NB4 (cell line): ENCODE measurements at regions not wholly inside any gene's neighbourhood (a gene's known extent, or its start where the extent isn't known, plus 50 kb on each side); places are given as distances from the start of the nearest gene placed in this dataset.
"Not testable (repeated sequence)": the region's sequence is repeated elsewhere in the genome, so short reads cannot be mapped to it uniquely, and the experiment has no call there.

ENCODE experiments used
- DNase-seq: peaks from one replicate; pipeline ENCODE4 v3.0.0; 2010; ENCODE audit warnings: low read depth
- H3K4me3 ChIP-seq: one replicate; pipeline ENCODE4 v1.5.1; 2011; ENCODE audit warnings: mild to moderate bottlenecking, low read depth, low read length, moderate library complexity
- MAX ChIP-seq: IDR thresholded peaks from 2 replicates; pipeline ENCODE4 v1.6.1; 2011; ENCODE audit warnings: low read depth, low read length
- MYC ChIP-seq: IDR thresholded peaks from 2 replicates; pipeline ENCODE4 v1.6.1; 2011; ENCODE audit warnings: low read depth, low read length
- POLR2A ChIP-seq: IDR thresholded peaks from 2 replicates; pipeline ENCODE4 v1.6.1; 2011; ENCODE audit warnings: mild to moderate bottlenecking; ENCODE audit not compliant: insufficient read length; ENCODE audit errors: extremely low read depth
- TF ChIP-seq, protein P1 (sequence below): IDR thresholded peaks from one replicate; pipeline ENCODE4 v1.5.1; 2012; ENCODE audit warnings: low read depth, low read length

- TF ChIP-seq POLR2A (no peak), MYC (no peak), MAX (no peak)
- TF ChIP-seq, protein P1, sequence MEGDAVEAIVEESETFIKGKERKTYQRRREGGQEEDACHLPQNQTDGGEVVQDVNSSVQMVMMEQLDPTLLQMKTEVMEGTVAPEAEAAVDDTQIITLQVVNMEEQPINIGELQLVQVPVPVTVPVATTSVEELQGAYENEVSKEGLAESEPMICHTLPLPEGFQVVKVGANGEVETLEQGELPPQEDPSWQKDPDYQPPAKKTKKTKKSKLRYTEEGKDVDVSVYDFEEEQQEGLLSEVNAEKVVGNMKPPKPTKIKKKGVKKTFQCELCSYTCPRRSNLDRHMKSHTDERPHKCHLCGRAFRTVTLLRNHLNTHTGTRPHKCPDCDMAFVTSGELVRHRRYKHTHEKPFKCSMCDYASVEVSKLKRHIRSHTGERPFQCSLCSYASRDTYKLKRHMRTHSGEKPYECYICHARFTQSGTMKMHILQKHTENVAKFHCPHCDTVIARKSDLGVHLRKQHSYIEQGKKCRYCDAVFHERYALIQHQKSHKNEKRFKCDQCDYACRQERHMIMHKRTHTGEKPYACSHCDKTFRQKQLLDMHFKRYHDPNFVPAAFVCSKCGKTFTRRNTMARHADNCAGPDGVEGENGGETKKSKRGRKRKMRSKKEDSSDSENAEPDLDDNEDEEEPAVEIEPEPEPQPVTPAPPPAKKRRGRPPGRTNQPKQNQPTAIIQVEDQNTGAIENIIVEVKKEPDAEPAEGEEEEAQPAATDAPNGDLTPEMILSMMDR = peak; percentile 82
- no peak overlapping the region for H3K4me3 ChIP-seq
- peak; percentile 73 for DNase-seq
Measured at GRCh38 chr18:59070181-59070912, 69.3 kb upstream of the SEC11C start.

- TF ChIP-seq, protein P1 = no peak
- no peak for DNase-seq
- H3K4me3 ChIP-seq = no peak overlapping the region
Measured at GRCh38 chr18:59072727-59073421, 66.8 kb upstream of the SEC11C start.

DNA sequence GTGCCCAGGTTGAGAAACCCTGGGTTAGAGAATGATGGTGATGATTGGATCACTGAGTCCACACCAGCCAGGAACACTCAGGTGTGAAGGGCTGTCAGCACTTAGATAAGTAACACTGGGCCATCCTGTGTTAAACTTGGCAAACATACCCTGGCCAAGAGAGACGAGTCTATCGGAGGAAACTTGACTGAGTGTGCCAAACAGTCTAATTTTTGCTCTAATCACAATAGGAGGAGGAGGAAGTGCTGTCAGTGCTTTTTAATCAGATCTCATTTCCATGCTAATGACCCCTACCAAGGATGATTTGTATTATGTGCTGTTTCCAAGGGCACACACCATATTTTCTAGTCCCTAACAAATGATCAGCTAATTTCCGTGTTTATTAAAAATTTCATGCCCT is 63.8 kb upstream of the SEC11C start:
- H3K4me3 ChIP-seq = no peak overlapping the region
- TF ChIP-seq, protein P1 = no peak
- TF ChIP-seq POLR2A = no peak
- no peak for TF ChIP-seq MAX
- TF ChIP-seq MYC = no peak
- DNase-seq = no peak

DNA sequence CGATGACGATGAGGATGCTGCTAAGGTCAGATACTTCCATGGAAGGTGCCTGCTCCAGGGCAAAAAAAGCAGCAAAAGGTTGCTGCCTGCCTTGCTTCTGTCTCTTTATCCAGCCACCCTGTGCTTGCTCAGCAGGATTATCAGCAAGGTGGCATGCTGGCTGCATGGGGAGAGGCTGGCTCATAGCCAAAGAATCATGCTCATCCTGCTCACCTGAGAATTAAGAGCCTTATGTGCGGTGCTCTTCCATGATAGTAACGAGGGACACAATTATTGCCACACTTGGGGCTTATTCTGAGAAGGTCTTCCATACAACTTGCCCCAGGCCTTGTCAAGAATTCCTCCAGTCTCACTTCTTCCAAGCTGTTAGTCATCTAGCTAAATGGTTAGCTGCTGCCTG is 60.4 kb upstream of the SEC11C start:
- H3K4me3 ChIP-seq = no peak overlapping the region
- TF ChIP-seq, protein P1 = no peak
- TF ChIP-seq MAX = no peak
- no peak for TF ChIP-seq MYC
- TF ChIP-seq POLR2A = no peak
- DNase-seq = no peak

DNA sequence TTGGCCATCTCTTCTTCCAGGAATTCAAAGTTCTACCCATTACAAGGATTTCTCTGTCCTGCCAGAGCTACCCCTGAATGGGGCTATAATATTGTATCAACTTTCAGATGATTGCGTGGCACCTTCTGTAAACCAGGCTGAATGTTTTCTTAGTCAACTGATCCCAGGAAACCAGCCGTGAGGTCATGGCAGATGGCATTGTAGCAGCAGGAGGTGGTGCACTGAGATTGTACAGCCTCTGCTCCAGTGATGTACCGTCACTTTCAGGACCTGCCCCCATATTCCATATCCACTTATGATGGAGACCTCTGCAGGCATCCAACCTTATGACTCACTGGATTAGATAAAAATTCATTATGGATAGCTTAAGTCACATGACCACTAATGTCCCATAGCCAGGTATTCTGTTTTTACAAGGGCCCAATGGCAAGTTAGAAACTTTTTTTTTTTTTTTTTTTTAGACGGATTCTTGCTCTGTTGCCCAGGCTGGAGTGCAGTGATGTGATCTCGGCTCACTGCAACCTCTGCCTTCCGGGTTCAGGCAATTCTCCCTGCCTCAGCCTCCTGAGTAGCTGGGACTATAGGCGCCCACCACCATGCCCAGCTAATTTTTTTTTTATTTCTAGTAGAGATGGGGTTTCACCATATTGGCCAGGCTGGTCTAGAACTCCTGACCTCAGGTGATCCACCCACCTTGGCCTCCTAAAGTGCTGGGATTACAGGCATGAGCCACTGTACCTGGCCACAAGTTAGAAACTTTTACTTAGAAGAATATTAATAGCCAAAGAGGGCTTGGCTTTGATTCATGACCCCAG is 59.8 kb upstream of the SEC11C start:
- DNase-seq, H3K4me3 ChIP-seq: not testable (repeated sequence)

DNA sequence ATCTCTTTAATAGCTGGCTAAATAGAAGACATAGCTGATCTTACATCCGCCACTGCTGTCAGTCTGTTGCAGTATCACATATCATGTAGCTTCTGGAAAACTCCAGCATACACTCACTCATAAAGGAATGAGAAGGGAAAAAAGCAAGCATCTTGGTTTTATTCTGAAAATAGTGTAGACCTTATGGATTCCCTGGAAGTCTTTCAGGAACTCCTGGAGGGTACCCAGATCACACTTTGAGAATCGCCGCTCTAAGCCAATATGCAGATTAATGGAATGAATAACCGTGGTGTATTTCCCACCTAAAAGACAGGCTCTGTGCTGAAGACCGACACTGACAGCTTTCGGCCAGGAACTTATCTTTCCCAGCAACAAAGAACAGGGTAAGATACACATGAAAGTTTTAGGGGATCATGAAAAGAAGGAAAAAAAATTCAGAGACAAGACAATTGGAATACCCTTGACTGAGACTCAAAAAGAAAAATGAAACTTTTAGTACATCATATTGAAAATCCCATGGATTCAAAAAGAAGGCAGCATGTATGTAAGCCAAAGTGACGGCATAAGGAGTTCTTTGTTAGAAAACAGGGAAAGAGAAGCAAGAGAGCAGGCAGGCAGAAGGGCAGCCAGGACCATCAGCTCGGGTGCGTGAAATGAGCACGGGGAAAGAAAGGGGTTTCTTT is 56.4 kb upstream of the SEC11C start:
- H3K4me3 ChIP-seq = no peak overlapping the region
- TF ChIP-seq, protein P1 = no peak
- TF ChIP-seq MYC = no peak
- no peak for TF ChIP-seq POLR2A
- no peak for TF ChIP-seq MAX
- DNase-seq = no peak
